ENCODE measurements at regions not wholly inside any gene's neighbourhood (a gene's known extent, or its start where the extent isn't known, plus 50 kb on each side); places are given as distances from the start of the nearest gene placed in this dataset.

GRCh38 chr10:116796910-116797513, 52.3 kb upstream of the ENO4 start:
- ATAC-seq (ENCODE audit: low read depth) = peak; percentile 96
- dilution Hi-C loops (cut with HindIII; ENCODE audit: low sequenced_read_pairs, unreplicated experiment) = loop anchor here (25.0 kb wide), 1 partner anchor 110 kb away; no protein-coding TSS in a partner anchor

More at GRCh38 chr10:116796910-116797513, 52.3 kb upstream of the ENO4 start:
- Histone ChIP-seq H2BK15ac (ENCODE audit: low read depth, low read length) (no peak overlapping the region), H3K27ac (ENCODE audit: insufficient read depth, low read length) (no peak overlapping the region), H3K79me1 (ENCODE audit: low read depth in 1 of 2, low read length in 2 of 2) (no peaks in the 10 kb centered on the region), H4K20me1 (ENCODE audit: insufficient read depth, low read length) (no peaks in the 10 kb centered on the region), H3K23ac (ENCODE audit: low read depth, low read length) (no peak overlapping the region), H3K9me1 (ENCODE audit: insufficient read depth, low read length) (no peaks in the 10 kb centered on the region), H3K36me3 (ENCODE audit: control insufficient read depth, insufficient read depth, low read length) (no peaks in the 10 kb centered on the region), H2BK5ac (ENCODE audit: low read depth, low read length, poor library complexity, severe bottlenecking) (no peak overlapping the region), H3K14ac (replicated peaks; ENCODE audit: low read depth, low read length) (no peak overlapping the region), H2AK5ac (ENCODE audit: low read depth, low read length) (no peak overlapping the region), H2BK20ac (ENCODE audit: low read depth, low read length) (no peak overlapping the region), H3K4me2 (ENCODE audit: low read depth, low read length) (no peak overlapping the region), H3K56ac (ENCODE audit: extremely low read depth, insufficient read depth, low read length) (no peak overlapping the region), H3K18ac (ENCODE audit: low read depth, low read length) (no peak overlapping the region), H3K27me3 (ENCODE audit: control insufficient read depth, insufficient read depth, low read length) (peaks cover 13% of the 10 kb centered on the region), H4K8ac (ENCODE audit: low read depth in 2 of 2, low read length in 2 of 2) (no peak overlapping the region), H3K4ac (ENCODE audit: low read depth, low read length) (no peak overlapping the region), H3K9ac (ENCODE audit: low read depth, low read length) (no peak overlapping the region), H4K91ac (ENCODE audit: insufficient read depth, low read depth, low read length) (no peak overlapping the region), H2BK120ac (ENCODE audit: low read depth, low read length) (no peak overlapping the region), H2AFZ (replicated peaks; ENCODE audit: low read length, poor library complexity) (peak overlapping the region; percentile 55), H3K4me3 (ENCODE audit: insufficient read depth, low read depth, low read length) (no peak overlapping the region), H3K4me1 (ENCODE audit: control insufficient read depth, insufficient read depth, low read length) (no peaks in the 10 kb centered on the region), H4K5ac (ENCODE audit: low read depth, low read length) (no peak overlapping the region), H2AK9ac (replicated peaks; ENCODE audit: low read depth, low read length, poor library complexity) (peak overlapping the region; percentile 75), H3K9me3 (ENCODE audit: control insufficient read depth, insufficient read depth, low read length) (no peaks in the 10 kb centered on the region)
- TF ChIP-seq FOS (IDR thresholded peaks at IDR 0.05; ENCODE audit: low read depth, low read length) (no peak), BHLHE40 (IDR thresholded peaks at IDR 0.05; ENCODE audit: low read depth, low read length) (no peak), USF2 (IDR thresholded peaks at IDR 0.05; ENCODE audit: low read depth, low read length) (no peak), SMC3 (IDR thresholded peaks at IDR 0.05; ENCODE audit: low read depth, low read length) (peak; percentile 99), MAFK (IDR thresholded peaks at IDR 0.05; ENCODE audit: low read depth, low read length) (no peak), ELK1 (IDR thresholded peaks at IDR 0.05; ENCODE audit: borderline replicate concordance, low read depth, low read length) (no peak), POLR2A (IDR thresholded peaks at IDR 0.05; ENCODE audit: low read depth, low read length) (peak; percentile 46; the same call in 1 of the 2 replicates), CTCF (conservative IDR thresholded peaks at IDR 0.05; ENCODE audit: low read depth, low read length) (peak; percentile 94), RFX5 (IDR thresholded peaks at IDR 0.05; ENCODE audit: low read depth, low read length) (no peak), MAZ (IDR thresholded peaks at IDR 0.05; ENCODE audit: borderline replicate concordance, low read depth, low read length) (0 out of 2 replicates have a peak, but pooled peaks have one; percentile 20), NFE2L2 (IDR thresholded peaks at IDR 0.05; ENCODE audit: low read depth, low read length) (no peak), CEBPB (IDR thresholded peaks at IDR 0.05; ENCODE audit: low read depth, low read length) (no peak), MXI1 (IDR thresholded peaks at IDR 0.05; ENCODE audit: borderline replicate concordance, low read depth, low read length) (no peak), CHD1 (IDR thresholded peaks at IDR 0.05; ENCODE audit: low read depth, low read length) (no peak), RAD21 (IDR thresholded peaks at IDR 0.05; ENCODE audit: low read length) (peak; percentile 96), RCOR1 (IDR thresholded peaks at IDR 0.05; ENCODE audit: insufficient replicate concordance, low read length) (no peak)
- peak; percentile 61 for DNase-seq
- ChIA-PET CTCF (interaction anchor here (0.6 to 2.6 kb wide), 11 partner anchors 10 to 523 kb away, joined by 3 to 28 read pairs (median 5); no protein-coding TSS in a partner anchor), POLR2A (ENCODE audit: unreplicated experiment) (no interaction called here)
- BruUV-seq (replicated peaks) = no TSS peak
- in situ Hi-C loops (cut with MboI; ENCODE audit: low sequenced_read_pairs) (no loop called here), intact Hi-C loops (cut with micrococcal nuclease) (loop anchor here (1.0 kb wide), 2 partner anchors 368 to 379 kb away; no protein-coding TSS in a partner anchor)
- 24% methylated on average over 2 of the region's 9 CpGs; no CpG with 5 or more reads in 1 of the 2 experiments for WGBS, 2 experiments (ENCODE audit: extremely low coverage in 2 of 2, insufficient read length in 1 of 2)

All from IMR-90 (cell line).